ENCODE measurements at regions not wholly inside any gene's neighbourhood (a gene's known extent, or its start where the extent isn't known, plus 50 kb on each side); places are given as distances from the start of the nearest gene placed in this dataset.

DNA sequence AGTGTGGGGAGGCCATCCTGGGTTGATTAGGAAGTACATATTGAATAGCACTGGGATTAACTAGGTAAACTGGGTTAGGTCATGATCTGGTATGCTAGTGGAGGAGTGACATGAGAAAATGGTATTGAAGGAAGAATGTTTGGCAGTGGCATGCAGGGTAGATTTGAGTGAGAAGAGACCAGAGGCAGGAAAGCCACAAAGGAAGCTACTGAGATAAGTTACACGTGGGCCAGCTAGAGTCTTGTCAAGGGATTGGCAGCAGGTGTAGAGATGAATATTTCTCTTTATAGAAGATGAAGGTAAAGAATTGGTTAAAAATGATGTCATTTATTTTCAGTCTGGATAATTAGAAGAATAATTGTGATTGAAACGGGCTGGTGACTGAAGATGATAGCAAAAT lies 91.0 kb upstream of the TPRG1 start:
- TF ChIP-seq POLR2AphosphoS5 (IDR thresholded peaks at IDR 0.05; ENCODE audit: low read depth, low read length), result no peak
- no peak for TF ChIP-seq CTCF (IDR thresholded peaks at IDR 0.05)
- TF ChIP-seq, protein P1, sequence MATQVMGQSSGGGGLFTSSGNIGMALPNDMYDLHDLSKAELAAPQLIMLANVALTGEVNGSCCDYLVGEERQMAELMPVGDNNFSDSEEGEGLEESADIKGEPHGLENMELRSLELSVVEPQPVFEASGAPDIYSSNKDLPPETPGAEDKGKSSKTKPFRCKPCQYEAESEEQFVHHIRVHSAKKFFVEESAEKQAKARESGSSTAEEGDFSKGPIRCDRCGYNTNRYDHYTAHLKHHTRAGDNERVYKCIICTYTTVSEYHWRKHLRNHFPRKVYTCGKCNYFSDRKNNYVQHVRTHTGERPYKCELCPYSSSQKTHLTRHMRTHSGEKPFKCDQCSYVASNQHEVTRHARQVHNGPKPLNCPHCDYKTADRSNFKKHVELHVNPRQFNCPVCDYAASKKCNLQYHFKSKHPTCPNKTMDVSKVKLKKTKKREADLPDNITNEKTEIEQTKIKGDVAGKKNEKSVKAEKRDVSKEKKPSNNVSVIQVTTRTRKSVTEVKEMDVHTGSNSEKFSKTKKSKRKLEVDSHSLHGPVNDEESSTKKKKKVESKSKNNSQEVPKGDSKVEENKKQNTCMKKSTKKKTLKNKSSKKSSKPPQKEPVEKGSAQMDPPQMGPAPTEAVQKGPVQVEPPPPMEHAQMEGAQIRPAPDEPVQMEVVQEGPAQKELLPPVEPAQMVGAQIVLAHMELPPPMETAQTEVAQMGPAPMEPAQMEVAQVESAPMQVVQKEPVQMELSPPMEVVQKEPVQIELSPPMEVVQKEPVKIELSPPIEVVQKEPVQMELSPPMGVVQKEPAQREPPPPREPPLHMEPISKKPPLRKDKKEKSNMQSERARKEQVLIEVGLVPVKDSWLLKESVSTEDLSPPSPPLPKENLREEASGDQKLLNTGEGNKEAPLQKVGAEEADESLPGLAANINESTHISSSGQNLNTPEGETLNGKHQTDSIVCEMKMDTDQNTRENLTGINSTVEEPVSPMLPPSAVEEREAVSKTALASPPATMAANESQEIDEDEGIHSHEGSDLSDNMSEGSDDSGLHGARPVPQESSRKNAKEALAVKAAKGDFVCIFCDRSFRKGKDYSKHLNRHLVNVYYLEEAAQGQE (IDR thresholded peaks at IDR 0.05; ENCODE audit: insufficient read depth in 1 of 2, low read depth in 2 of 2, low read length in 1 of 2), result no peak
- TF ChIP-seq SIN3A (IDR thresholded peaks at IDR 0.05; ENCODE audit: borderline replicate concordance, insufficient read depth, low read depth, low read length), result no peak
- no peak for TF ChIP-seq TCF7L2 (IDR thresholded peaks at IDR 0.05; ENCODE audit: low read depth, low read length)
